HepG2 (cell line): ENCODE measurements at regions not wholly inside any gene's neighbourhood (a gene's known extent, or its start where the extent isn't known, plus 50 kb on each side); places are given as distances from the start of the nearest gene placed in this dataset.

ENCODE experiments used
- ATF2 ChIP-seq: sonication (generic); formaldehyde crosslinking; IDR thresholded peaks from 2 replicates; pipeline ENCODE4 v1.4.0; 2020; ENCODE audit warnings: missing genetic modification reagents
- CTCF ChIP-seq: sonication (generic); formaldehyde crosslinking; IDR thresholded peaks from 2 replicates; pipeline ENCODE4 v1.5.0; 2020; ENCODE audit warnings: mild to moderate bottlenecking, missing genetic modification reagents, moderate library complexity
- RBFOX2 ChIP-seq: fragments of 200-400 bp; formaldehyde crosslinking; IDR thresholded peaks from 2 replicates; pipeline ENCODE4 v1.6.1; 2017; ENCODE audit warnings: low read depth, mild to moderate bottlenecking, low read length
- SIN3A ChIP-seq: IDR thresholded peaks from 2 replicates; pipeline ENCODE4 v1.6.1; 2011; ENCODE audit warnings: low read depth, mild to moderate bottlenecking, control low read depth, low read length, borderline replicate concordance
- ZNF282 ChIP-seq: fragments of 450-650 bp; IDR thresholded peaks from 2 replicates; pipeline ENCODE4 v1.6.1; 2018; ENCODE audit not compliant: partially characterized antibody
- ZNF567 ChIP-seq: sonication (generic); formaldehyde crosslinking; IDR thresholded peaks from 2 replicates; pipeline ENCODE4 v1.8.1; 2023; ENCODE audit warnings: mild to moderate bottlenecking, missing genetic modification reagents, borderline replicate concordance
- ZSCAN20 ChIP-seq: sonication (generic); formaldehyde crosslinking; IDR thresholded peaks from 2 replicates; pipeline ENCODE4 v1.4.0; 2020; ENCODE audit warnings: missing genetic modification reagents, mild to moderate bottlenecking, borderline replicate concordance
- TF ChIP-seq, protein P1 (sequence below): sonication (generic); formaldehyde crosslinking; IDR thresholded peaks from 2 replicates; pipeline ENCODE4 v1.5.0; 2020; ENCODE audit warnings: mild to moderate bottlenecking, low read depth, missing genetic modification reagents, borderline replicate concordance

DNA sequence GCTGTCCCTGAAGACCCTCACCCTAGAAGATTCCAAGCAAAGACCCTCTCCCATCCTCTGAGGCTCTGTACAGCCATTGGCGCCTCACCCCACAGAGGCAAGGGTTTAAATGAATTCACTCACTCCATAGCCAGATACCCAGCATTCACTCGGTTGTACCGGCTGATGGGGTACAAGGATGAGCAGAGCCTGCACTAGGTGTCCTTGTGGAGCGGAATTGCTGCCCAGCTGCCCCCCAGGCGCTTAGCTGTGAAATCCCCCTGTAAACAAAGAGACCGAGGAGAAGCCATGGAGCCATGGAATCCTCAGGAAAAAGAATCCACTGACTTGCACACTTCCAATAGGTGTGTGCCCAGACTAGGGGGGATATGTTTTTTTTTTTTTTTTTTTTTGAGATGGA, 117.3 kb downstream of the SHANK2 start:
- TF ChIP-seq CTCF (CRISPR knock-in tag): no peak
- TF ChIP-seq, protein P1, sequence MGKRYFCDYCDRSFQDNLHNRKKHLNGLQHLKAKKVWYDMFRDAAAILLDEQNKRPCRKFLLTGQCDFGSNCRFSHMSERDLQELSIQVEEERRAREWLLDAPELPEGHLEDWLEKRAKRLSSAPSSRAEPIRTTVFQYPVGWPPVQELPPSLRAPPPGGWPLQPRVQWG (CRISPR knock-in tag): no peak
- TF ChIP-seq ZSCAN20: no peak
- TF ChIP-seq ZNF282: no peak
- no peak for TF ChIP-seq ATF2 (CRISPR knock-in tag)
- TF ChIP-seq ZNF567 (CRISPR knock-in tag): no peak
- TF ChIP-seq RBFOX2: no peak
- no peak for TF ChIP-seq SIN3A
